Ishikawa (cell line): ENCODE measurements at regions not wholly inside any gene's neighbourhood (a gene's known extent, or its start where the extent isn't known, plus 50 kb on each side); places are given as distances from the start of the nearest gene placed in this dataset.

Experiments
- CEBPB ChIP-seq: IDR thresholded peaks from 2 replicates; pipeline ENCODE4 v1.6.1; 2012
- CREB1 ChIP-seq: IDR thresholded peaks from 2 replicates; pipeline ENCODE4 v1.6.1; 2012; ENCODE audit warnings: low read depth
- EGR1 ChIP-seq: IDR thresholded peaks from 2 replicates; pipeline ENCODE4 v1.6.1; 2012
- EP300 ChIP-seq: IDR thresholded peaks from 2 replicates; pipeline ENCODE4 v1.6.1; 2012; ENCODE audit warnings: borderline replicate concordance
- FOXM1 ChIP-seq: IDR thresholded peaks from 2 replicates; pipeline ENCODE4 v1.6.1; 2012; ENCODE audit warnings: low read depth, borderline replicate concordance
- NFIC ChIP-seq: IDR thresholded peaks from 2 replicates; pipeline ENCODE4 v1.6.1; 2012
- RAD21 ChIP-seq: IDR thresholded peaks from 2 replicates; pipeline ENCODE4 v1.6.1; 2012; ENCODE audit warnings: low read depth
- TAF1 ChIP-seq: IDR thresholded peaks from 2 replicates; pipeline ENCODE4 v1.6.1; 2012; ENCODE audit warnings: low read depth, mild to moderate bottlenecking
- TCF12 ChIP-seq: IDR thresholded peaks from 2 replicates; pipeline ENCODE4 v1.6.1; 2012; ENCODE audit warnings: low read depth
- TEAD4 ChIP-seq: IDR thresholded peaks from 2 replicates; pipeline ENCODE4 v1.6.1; 2012
- YY1 ChIP-seq: IDR thresholded peaks from 2 replicates; pipeline ENCODE4 v1.6.1; 2012; ENCODE audit warnings: low read depth
- ZBTB7A ChIP-seq: IDR thresholded peaks from 2 replicates; pipeline ENCODE4 v1.6.1; 2012; ENCODE audit warnings: low read depth
- TF ChIP-seq, protein P1 (sequence below): IDR thresholded peaks from 2 replicates; pipeline ENCODE4 v1.6.1; 2012
- TF ChIP-seq, protein P2 (sequence below): IDR thresholded peaks from 2 replicates; pipeline ENCODE4 v1.6.1; 2012; ENCODE audit warnings: low read depth, mild to moderate bottlenecking
- TF ChIP-seq, protein P3 (sequence below): IDR thresholded peaks from 2 replicates; pipeline ENCODE4 v1.6.1; 2012

DNA sequence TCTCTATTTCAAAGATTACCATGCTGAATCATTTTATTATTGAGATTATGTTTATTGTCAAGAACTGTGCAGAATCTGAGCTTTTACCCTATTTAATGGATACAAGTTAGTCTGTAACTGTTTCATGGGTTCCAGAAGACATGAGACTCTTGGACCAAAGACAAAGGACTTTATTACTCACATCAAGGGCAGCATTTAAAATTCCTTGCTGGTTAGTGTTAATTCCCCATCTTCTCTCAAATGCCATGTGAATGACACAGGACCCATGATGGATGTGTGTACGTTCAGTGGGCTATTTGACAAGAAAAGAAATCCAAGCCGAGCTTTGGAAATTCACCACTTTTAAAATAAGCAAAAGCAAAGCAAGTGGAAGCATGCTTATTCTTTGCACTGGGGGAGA lies 139.9 kb downstream of the PCDH20 start:
- TF ChIP-seq RAD21, result no peak

DNA sequence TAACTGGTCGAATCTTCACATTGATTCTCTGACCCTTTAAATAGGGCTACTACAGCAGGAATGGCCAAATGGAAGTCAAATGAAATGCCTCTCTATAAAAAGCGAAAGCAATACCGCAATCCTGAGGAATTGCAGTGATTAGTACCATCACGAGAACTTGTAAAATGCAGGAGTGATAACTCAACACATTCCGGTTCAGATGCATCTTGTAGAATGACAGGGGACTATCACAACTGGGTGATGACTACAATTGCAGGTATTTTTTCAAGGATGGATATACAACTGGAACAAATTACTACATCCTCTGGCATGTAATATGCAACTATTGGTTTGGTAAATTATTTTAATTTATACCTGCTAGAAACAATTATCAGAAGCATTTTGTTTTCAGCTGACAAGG lies 140.4 kb downstream of the PCDH20 start:
- TF ChIP-seq, protein P1, sequence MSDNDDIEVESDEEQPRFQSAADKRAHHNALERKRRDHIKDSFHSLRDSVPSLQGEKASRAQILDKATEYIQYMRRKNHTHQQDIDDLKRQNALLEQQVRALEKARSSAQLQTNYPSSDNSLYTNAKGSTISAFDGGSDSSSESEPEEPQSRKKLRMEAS, result no peak

DNA sequence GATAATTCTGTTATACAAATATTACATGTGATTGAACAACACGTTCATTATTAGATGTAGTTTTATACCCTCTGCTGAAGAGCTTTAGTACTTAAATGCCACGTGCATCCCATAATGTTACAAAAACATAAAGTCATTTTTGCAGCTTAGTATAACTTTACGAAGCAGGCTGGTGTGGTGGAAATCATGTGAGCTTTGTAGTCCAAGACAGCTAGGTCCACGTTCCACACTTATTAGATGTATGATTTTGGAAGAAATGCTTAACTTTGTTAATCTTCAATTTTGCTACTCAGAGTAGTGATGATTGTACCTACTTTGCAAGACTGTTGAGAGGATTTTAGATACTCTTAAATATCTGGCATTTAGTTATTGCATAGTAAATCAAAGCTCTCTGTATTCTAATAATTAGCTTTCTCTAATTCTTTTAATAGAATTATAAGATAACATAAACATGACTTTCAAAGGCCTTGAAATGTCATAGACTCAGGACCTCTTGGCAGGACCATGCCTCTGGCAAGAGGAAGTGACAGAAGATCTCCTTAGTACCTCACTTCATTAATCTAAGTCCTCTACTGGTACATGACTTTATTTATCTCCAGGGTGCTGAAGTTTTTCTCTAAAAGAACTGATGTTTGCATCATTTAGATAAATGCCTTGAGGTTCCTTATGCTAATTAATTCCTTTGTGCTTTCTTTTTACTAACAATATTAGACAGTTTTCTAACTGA lies 153.7 kb downstream of the PCDH20 start:
- TF ChIP-seq EGR1 (no peak), TCF12 (no peak), ZBTB7A (no peak), CEBPB (no peak), FOXM1 (no peak), TAF1 (no peak), EP300 (no peak), NFIC (no peak)
- TF ChIP-seq, protein P2, sequence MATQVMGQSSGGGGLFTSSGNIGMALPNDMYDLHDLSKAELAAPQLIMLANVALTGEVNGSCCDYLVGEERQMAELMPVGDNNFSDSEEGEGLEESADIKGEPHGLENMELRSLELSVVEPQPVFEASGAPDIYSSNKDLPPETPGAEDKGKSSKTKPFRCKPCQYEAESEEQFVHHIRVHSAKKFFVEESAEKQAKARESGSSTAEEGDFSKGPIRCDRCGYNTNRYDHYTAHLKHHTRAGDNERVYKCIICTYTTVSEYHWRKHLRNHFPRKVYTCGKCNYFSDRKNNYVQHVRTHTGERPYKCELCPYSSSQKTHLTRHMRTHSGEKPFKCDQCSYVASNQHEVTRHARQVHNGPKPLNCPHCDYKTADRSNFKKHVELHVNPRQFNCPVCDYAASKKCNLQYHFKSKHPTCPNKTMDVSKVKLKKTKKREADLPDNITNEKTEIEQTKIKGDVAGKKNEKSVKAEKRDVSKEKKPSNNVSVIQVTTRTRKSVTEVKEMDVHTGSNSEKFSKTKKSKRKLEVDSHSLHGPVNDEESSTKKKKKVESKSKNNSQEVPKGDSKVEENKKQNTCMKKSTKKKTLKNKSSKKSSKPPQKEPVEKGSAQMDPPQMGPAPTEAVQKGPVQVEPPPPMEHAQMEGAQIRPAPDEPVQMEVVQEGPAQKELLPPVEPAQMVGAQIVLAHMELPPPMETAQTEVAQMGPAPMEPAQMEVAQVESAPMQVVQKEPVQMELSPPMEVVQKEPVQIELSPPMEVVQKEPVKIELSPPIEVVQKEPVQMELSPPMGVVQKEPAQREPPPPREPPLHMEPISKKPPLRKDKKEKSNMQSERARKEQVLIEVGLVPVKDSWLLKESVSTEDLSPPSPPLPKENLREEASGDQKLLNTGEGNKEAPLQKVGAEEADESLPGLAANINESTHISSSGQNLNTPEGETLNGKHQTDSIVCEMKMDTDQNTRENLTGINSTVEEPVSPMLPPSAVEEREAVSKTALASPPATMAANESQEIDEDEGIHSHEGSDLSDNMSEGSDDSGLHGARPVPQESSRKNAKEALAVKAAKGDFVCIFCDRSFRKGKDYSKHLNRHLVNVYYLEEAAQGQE, result no peak

DNA sequence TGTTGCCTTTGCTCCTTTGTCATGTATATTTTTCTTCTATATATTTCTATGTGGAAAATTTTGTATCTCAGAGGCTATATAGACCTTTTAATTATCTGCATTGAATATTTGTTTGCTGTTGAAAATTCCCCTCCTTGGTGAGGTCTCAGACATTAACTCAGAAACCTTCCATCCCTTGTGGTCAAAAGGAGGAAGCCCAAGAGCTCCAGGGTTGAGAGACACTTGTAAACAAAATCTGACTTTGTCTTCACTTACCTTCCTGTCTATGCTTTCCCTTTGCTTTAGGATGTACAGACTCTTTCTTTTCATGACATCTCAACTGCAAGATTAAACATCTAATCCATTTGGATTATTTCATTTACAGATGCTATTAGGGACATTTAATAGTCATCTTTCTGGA lies 157.5 kb downstream of the PCDH20 start:
- no peak for TF ChIP-seq CREB1
- no peak for TF ChIP-seq YY1
- TF ChIP-seq FOXM1, result no peak
- no peak for TF ChIP-seq EGR1
- no peak for TF ChIP-seq EP300
- TF ChIP-seq RAD21, result no peak
- TF ChIP-seq, protein P1, result no peak
- TF ChIP-seq, protein P3, sequence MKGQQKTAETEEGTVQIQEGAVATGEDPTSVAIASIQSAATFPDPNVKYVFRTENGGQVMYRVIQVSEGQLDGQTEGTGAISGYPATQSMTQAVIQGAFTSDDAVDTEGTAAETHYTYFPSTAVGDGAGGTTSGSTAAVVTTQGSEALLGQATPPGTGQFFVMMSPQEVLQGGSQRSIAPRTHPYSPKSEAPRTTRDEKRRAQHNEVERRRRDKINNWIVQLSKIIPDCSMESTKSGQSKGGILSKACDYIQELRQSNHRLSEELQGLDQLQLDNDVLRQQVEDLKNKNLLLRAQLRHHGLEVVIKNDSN, result no peak
- no peak for TF ChIP-seq NFIC
- TF ChIP-seq TEAD4, result no peak
- TF ChIP-seq TAF1, result no peak

DNA sequence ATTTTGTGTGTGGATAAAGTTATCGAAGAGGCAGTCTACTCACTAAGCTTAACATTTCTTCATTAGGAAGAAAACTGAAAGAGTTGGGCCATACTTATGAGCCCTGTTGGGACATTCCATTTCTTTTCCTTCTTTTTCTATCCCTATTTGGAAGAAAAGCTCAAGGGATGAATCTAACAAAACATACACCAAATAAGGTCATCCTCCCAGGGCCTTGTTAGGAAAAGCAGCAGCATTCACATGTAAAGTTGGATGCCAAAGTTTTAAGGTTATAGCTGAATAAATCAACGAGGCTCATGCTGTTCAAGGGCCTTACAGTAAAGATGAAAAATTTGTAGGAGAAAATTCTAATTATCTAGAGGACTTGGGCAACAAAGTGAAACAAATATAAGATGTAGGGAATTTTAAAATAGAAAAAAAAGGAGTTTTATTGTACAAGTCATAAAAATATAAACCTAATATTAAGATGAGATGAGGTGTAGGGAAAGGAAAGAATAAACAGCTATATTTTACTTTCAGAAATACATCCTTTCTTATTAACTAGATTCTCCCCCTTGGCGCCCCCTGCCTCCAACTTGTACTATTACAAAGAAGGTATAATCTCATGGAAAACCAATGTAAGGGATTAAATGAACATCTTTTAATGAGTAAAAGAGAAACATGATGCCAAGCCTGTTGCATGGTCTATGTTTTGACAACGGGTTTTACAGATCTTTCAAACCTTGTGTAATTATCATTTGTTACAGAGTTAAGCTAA lies 160.4 kb downstream of the PCDH20 start:
- TF ChIP-seq RAD21 (peak; percentile 24; the same call in 1 of the 2 replicates), FOXM1 (no peak)
- TF ChIP-seq, protein P1, result no peak

DNA sequence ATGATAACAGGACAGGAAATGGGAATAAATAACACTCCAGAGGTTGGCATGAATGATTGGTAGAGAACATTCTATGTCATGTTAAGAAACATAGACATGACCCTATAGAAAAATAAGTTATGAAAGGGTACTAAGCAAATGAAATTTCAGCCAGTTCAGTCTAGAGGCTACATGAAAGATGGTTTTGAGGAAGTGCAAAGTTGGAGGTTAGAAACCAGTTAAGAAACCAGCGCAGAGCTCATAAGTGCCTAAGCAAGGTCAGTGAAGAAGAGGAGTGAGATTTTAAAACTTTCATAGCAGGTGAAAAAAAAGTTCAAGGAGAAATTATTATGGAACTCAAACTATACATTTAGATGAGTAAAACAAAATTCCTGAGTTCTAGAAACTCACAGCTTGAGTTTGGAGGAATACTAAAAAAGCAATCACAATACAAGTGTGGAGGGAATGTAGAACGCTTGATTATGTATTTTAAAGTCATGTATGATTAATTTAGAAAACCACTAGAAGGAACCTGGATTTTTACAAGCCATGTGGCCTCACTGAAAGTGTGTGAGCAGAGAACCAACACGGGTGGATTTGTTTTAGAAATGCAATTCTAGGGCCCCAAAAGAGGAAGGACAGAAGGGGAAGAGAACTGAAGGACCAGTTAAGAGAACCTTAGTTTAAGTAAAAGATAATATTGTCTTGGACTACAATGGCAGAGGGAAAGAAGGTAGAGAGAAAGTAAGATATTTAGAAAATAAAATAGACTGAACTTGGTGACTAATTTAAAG lies 162.4 kb downstream of the PCDH20 start:
- no peak for TF ChIP-seq TCF12
- no peak for TF ChIP-seq RAD21
- TF ChIP-seq NFIC, result no peak
- no peak for TF ChIP-seq CEBPB
- no peak for TF ChIP-seq YY1
- no peak for TF ChIP-seq FOXM1
- no peak for TF ChIP-seq EP300
- TF ChIP-seq, protein P1, result no peak
- no peak for TF ChIP-seq ZBTB7A
- no peak for TF ChIP-seq EGR1
- TF ChIP-seq, protein P2, result no peak
- TF ChIP-seq TEAD4, result no peak
- TF ChIP-seq CREB1, result no peak
- TF ChIP-seq TAF1, result no peak
- TF ChIP-seq, protein P3, result no peak
